ENCODE measurements at regions not wholly inside any gene's neighbourhood (a gene's known extent, or its start where the extent isn't known, plus 50 kb on each side); places are given as distances from the start of the nearest gene placed in this dataset.

DNA sequence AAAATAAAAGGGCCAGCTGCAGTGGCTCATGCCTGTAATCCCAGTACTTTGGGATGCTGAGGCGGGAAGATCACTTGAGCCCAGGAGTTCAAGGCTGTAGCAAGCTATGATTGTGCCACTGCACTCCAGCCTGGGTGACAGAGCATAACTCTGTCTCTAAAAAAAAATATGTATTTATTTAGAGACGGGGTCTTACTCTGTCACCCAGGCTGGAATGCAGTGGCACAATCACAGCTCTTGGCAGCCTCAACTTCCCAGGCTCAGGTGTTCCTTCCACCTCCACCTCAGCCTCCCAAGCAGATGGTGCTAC lies 179.3 kb upstream of the ATF7IP start:
- H3K4me1 ChIP-seq (ENCODE audit: insufficient read depth, low read length, poor library complexity, severe bottlenecking), result no peaks in the 10 kb centered on the region
- ChIA-PET CTCF (interaction anchor here (0.5 to 0.9 kb wide), 4 partner anchors 15 to 207 kb away, joined by 3 to 5 read pairs (median 4); no protein-coding TSS in a partner anchor), POLR2A (ENCODE audit: low non-redundant PET) (interaction anchor here (0.6 kb wide), 1 partner anchor 581 kb away, joined by 4 read pairs; no protein-coding TSS in a partner anchor)
- no peak for TF ChIP-seq EZH2 (IDR thresholded peaks at IDR 0.05; ENCODE audit: borderline replicate concordance, low read depth, low read length, poor library complexity, severe bottlenecking)
- TF ChIP-seq, protein P1, sequence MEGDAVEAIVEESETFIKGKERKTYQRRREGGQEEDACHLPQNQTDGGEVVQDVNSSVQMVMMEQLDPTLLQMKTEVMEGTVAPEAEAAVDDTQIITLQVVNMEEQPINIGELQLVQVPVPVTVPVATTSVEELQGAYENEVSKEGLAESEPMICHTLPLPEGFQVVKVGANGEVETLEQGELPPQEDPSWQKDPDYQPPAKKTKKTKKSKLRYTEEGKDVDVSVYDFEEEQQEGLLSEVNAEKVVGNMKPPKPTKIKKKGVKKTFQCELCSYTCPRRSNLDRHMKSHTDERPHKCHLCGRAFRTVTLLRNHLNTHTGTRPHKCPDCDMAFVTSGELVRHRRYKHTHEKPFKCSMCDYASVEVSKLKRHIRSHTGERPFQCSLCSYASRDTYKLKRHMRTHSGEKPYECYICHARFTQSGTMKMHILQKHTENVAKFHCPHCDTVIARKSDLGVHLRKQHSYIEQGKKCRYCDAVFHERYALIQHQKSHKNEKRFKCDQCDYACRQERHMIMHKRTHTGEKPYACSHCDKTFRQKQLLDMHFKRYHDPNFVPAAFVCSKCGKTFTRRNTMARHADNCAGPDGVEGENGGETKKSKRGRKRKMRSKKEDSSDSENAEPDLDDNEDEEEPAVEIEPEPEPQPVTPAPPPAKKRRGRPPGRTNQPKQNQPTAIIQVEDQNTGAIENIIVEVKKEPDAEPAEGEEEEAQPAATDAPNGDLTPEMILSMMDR (conservative IDR thresholded peaks at IDR 0.05; ENCODE audit: low read depth, low read length), result no peak
- H3K36me3 ChIP-seq (ENCODE audit: insufficient read depth, low read length, poor library complexity, severe bottlenecking), result no peaks in the 10 kb centered on the region
- no peaks in the 10 kb centered on the region for H3K9me3 ChIP-seq (ENCODE audit: low read depth, low read length, poor library complexity, severe bottlenecking)
- DNase-seq (ENCODE audit: low spot score), result no peak
- no TSS peak for BruUV-seq (replicated peaks)
- H3K27ac ChIP-seq (ENCODE audit: low read depth, low read length, poor library complexity, severe bottlenecking), result no peak overlapping the region
- H3K27me3 ChIP-seq (replicated peaks; ENCODE audit: insufficient read depth, low read depth, low read length, poor library complexity), result no peaks in the 10 kb centered on the region
- intact Hi-C loops (cut with micrococcal nuclease; ENCODE audit: unreplicated experiment), result no loop called here
- no peak overlapping the region for H3K4me3 ChIP-seq (ENCODE audit: low read depth, low read length, poor library complexity, severe bottlenecking)

DNA sequence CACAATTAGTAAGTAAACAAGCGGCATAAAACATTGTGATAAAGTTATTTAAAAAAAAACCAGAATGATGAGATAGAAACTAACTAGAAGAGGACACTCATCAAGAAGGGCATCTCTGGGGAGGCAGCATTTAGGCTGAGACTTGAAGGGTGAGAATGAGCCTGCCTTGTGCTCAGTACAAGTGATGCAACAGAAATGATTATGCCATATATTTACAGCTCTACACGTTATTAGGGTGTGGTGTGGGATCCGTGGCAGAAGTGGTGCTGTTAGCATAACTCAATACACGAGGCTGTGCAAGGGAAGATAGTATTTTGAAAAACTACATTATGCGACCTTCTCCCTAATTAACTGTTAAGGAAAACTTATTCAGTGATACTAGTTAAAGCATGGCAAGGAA lies 178.5 kb upstream of the ATF7IP start:
- DNase-seq (ENCODE audit: low spot score), result no peak
- H3K27me3 ChIP-seq (replicated peaks; ENCODE audit: insufficient read depth, low read depth, low read length, poor library complexity), result no peaks in the 10 kb centered on the region
- ChIA-PET POLR2A (ENCODE audit: low non-redundant PET) (no interaction called here), CTCF (no interaction called here)
- no TSS peak for BruUV-seq (replicated peaks)
- H3K4me1 ChIP-seq (ENCODE audit: insufficient read depth, low read length, poor library complexity, severe bottlenecking), result no peaks in the 10 kb centered on the region
- H3K27ac ChIP-seq (ENCODE audit: low read depth, low read length, poor library complexity, severe bottlenecking), result no peak overlapping the region
- H3K9me3 ChIP-seq (ENCODE audit: low read depth, low read length, poor library complexity, severe bottlenecking), result no peaks in the 10 kb centered on the region
- intact Hi-C loops (cut with micrococcal nuclease; ENCODE audit: unreplicated experiment), result no loop called here
- TF ChIP-seq, protein P1 (conservative IDR thresholded peaks at IDR 0.05; ENCODE audit: low read depth, low read length), result no peak
- no peak for TF ChIP-seq EZH2 (IDR thresholded peaks at IDR 0.05; ENCODE audit: borderline replicate concordance, low read depth, low read length, poor library complexity, severe bottlenecking)
- H3K4me3 ChIP-seq (ENCODE audit: low read depth, low read length, poor library complexity, severe bottlenecking), result no peak overlapping the region
- H3K36me3 ChIP-seq (ENCODE audit: insufficient read depth, low read length, poor library complexity, severe bottlenecking), result no peaks in the 10 kb centered on the region

DNA sequence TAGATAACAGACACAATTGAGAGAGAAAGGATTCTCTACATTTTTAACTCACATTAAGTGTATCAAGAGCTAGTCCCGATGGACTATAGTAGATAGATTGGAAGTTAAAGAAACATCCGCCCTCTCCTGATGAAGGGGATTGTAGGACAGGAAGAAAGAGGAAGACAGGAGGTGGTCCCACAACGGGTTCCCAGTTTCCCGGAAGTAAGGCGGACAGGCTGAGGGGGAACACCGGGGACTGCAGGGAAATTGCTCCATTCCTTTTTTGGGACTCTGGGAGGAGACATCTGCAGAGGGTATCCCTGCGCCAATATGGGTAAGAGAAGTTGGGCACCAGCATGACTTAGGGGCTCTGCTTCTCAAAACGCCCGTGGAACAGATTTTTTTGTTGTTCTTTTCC lies 177.5 kb upstream of the ATF7IP start:
- H3K27me3 ChIP-seq (replicated peaks; ENCODE audit: insufficient read depth, low read depth, low read length, poor library complexity), result no peaks in the 10 kb centered on the region
- BruUV-seq (replicated peaks), result no TSS peak
- POLR2A ChIA-PET (ENCODE audit: low non-redundant PET), result no interaction called here
- DNase-seq (ENCODE audit: low spot score), result no peak
- H3K4me3 ChIP-seq (ENCODE audit: low read depth, low read length, poor library complexity, severe bottlenecking), result no peak overlapping the region
- H3K36me3 ChIP-seq (ENCODE audit: insufficient read depth, low read length, poor library complexity, severe bottlenecking), result no peaks in the 10 kb centered on the region
- no peak overlapping the region for H3K27ac ChIP-seq (ENCODE audit: low read depth, low read length, poor library complexity, severe bottlenecking)
- CTCF ChIA-PET, result no interaction called here
- no peaks in the 10 kb centered on the region for H3K9me3 ChIP-seq (ENCODE audit: low read depth, low read length, poor library complexity, severe bottlenecking)
- TF ChIP-seq, protein P1 (conservative IDR thresholded peaks at IDR 0.05; ENCODE audit: low read depth, low read length), result no peak
- H3K4me1 ChIP-seq (ENCODE audit: insufficient read depth, low read length, poor library complexity, severe bottlenecking), result no peaks in the 10 kb centered on the region
- intact Hi-C loops (cut with micrococcal nuclease; ENCODE audit: unreplicated experiment), result no loop called here

All from A673 (cell line).